Putamen (tissue), 1 donor: ENCODE measurements at regions not wholly inside any gene's neighbourhood (a gene's known extent, or its start where the extent isn't known, plus 50 kb on each side); places are given as distances from the start of the nearest gene placed in this dataset.
A peak's percentile ranks its signal among the peaks of the same experiment; 100 is the strongest.

Experiments used
- DNase-seq: peaks from one replicate; pipeline ENCODE4 v3.0.0-alpha.2; 2016; ENCODE audit warnings: low spot score

DNA sequence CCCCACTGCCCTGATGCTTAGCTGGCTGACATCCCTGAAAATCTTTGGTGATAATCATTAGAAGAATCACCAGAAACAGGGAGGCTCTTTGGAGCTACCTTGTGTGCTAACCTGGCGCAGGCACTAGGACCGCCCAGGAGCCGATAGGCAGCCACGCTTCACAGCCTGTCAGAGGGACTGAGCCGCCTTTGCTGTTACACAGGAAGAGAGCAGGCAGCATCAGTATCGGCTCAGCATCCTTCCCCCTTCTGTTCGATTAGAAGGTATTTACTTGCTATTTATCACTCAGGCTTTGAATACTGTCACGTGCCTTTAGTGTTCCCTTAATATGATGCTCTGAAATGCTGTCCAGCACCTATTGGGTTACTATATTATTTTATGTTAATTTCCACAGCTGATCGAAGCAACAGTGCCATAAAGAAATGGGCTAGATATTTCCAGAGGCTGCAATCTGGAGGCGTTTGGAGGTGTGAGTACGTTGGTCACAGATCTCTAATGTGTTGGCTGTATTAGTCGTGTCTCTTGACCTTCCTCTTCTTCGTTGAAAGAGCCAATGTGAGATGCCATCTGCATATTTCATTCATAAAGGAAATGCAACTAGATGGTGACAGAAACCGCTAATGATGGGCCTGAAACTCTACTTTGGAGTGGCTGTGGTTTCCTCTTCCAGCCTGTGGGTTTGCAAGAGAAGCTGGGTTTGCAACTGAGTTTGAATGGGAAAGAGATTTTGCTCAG is 110.4 kb upstream of the RAB27B start:
- peak; percentile 50 for DNase-seq

DNA sequence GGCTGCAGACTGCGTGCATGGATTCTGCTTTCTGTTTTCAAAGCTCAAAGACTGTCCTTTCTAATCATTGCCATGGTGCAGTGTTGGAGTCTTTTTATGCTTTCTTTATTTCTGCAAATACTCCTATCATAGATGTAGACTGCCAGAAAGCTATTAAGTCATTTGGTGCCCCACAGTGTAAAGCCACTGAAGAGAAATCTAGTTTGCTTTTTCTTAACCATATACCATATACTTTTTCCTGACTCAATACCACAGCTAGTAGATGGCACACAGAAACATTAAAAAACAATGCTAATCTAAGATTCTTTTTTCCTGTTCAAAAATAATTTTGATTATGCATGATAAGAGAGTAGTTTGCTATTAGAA is 109.9 kb upstream of the RAB27B start:
- no peak for DNase-seq

DNA sequence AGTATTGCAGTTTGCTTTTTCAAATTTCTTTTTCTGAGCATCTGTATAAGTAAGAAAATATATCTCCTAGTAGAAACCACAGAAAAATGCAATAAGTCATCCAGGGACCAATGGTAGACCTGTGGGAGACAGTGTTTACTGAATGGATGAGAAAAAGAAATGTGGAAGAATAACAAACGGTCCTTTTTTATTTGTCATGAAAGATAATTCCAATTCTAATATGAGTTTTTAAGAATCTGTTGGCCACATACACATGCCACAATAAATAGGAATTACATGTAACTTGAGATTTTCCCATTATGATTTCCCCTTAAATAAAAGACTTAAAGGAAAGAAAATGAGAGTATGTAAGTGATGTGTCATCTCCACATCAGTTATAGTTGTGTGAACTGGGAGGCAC is 107.7 kb upstream of the RAB27B start:
- no peak for DNase-seq

DNA sequence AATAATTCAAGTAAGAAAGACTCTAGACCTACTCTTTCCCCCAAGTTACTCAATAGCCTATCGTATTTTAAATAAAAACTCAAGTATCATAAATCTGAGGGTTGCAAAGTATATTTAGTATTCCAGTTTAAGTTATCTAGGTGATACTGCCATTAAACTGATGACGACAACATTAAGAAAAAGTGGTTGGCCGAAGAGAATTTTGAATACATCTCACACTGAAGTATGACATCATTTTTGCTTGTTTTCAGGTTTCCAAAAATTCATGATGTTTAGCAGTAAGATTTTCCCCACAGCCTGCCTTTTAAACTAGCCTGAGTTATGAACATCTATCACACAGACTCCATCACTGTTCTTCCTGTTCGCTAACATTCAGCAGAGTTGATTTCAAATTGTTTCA is 102.1 kb upstream of the RAB27B start:
- DNase-seq = no peak

DNA sequence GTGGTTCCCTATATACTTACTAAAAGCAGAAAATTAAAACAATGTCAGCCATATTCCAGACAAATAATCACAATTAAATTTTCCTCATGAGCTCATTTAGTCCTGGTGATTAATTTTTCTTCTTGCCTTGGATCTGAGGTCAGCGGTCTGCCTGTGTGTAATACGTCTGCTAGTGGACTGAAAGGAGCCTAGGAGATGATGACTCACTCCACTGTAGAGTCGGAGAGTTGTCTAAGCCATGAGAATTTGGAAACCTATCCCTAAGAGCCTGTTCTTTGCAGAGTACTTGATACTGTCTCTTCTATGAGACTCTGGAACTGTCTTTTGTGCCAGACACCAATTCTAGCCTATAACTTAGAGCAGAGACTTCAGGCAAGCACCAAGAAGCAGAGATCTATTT is 94.2 kb upstream of the RAB27B start:
- no peak for DNase-seq

DNA sequence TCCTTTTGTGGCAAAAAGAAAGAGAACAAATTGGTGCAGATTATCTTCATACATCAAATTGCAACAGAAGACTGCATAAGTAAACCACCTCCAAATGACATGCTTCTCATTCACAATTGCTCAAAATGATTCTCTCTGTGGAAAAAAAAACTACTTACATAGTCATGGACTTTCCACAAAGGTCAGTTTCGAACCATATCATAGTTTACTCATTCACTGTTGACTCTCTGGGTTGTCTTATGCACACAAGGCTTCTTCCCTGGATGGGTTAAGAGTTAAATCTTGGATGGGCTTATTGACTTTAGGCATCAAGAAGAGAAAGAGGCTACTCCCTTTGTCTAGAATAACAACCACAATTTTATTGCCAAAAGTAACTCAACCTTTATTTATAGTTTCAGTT is 91.3 kb upstream of the RAB27B start:
- no peak for DNase-seq

DNA sequence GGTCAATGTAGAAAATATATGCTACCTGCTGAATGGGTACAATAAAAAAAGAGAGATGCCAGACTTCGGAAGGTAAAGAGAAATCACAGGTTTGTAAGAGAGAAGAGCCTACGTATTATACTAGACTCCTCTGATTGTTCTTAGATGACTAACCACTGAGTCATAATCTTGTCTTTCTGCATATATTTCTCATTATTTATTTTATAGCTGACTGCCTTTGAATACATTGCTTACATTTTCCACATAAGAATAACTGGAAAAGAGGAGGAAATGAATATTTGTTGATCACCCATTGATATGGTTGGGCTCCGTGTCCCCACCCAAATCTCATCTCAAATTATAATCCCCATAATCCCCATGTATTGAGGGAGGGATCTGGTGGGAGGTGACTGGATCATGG is 90.3 kb upstream of the RAB27B start:
- no peak for DNase-seq

DNA sequence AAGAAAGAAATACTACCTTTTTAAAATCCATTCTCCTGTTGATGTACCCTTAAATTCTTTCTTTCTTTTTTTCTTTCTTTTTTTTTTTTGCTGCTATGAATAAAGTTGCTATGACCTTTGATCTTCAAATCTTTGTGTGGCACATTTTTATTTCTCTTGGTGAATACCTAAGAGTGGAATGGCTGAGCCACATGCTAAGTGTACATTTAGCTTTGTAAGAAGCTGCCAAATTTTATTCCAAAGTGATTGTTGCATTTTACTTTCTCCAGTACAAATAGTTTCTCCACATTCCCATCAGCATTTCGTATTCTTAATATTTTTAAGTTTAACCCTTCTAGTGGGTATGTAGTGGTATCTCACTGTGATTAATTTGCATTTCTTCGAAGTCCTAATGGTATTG is 88.8 kb upstream of the RAB27B start:
- DNase-seq = no peak

DNA sequence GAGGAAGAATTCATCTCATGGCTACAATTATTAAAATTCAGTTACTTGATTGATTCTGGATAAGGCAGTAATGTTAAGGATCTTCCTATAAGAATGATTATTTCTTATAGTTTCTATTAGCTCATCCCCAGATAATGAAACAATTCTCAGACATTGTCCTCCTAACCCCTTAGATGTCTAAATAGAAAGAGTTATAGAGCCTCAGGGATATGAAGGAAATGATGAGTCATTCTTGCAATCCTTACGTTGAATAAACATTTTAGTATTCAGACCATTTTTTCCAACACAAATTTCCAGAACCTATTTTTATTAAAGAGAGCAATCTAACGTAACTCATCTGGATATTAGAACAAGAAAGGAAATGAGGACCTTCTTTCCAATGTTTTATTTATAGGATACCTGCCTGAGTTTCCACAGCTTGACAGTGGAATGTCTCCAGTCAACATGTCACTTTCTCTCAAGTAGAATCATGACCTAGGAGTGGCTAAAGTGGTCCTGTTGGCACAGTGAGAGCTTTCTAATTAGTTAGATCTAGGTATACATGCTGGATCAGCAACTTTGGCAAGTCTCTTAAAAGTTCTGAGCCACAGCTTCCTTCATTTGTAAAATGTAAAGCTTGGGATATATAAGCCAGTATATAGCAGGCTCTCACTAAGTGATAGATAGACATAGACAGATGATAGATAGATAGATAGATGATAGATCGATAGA is 88.0 kb upstream of the RAB27B start:
- DNase-seq = no peak

DNA sequence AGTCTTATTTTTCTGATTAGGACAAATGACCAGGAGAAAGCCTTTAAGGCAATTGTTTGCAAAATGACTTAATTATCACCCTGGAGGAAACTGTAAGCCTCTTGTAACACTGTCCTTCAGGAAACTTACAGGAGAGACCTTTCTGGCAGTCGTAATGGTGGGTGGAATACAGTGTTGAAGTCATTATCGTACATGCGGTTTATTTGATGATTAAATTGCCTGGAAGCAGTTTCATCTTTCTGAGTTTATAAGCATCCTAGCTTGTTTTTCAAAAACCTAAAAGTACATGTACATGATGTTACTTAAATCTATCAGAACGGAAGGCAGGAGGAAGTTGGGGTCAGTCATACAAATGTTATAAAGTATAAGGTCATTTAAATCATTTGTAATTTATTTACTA is 86.2 kb upstream of the RAB27B start:
- DNase-seq = no peak

DNA sequence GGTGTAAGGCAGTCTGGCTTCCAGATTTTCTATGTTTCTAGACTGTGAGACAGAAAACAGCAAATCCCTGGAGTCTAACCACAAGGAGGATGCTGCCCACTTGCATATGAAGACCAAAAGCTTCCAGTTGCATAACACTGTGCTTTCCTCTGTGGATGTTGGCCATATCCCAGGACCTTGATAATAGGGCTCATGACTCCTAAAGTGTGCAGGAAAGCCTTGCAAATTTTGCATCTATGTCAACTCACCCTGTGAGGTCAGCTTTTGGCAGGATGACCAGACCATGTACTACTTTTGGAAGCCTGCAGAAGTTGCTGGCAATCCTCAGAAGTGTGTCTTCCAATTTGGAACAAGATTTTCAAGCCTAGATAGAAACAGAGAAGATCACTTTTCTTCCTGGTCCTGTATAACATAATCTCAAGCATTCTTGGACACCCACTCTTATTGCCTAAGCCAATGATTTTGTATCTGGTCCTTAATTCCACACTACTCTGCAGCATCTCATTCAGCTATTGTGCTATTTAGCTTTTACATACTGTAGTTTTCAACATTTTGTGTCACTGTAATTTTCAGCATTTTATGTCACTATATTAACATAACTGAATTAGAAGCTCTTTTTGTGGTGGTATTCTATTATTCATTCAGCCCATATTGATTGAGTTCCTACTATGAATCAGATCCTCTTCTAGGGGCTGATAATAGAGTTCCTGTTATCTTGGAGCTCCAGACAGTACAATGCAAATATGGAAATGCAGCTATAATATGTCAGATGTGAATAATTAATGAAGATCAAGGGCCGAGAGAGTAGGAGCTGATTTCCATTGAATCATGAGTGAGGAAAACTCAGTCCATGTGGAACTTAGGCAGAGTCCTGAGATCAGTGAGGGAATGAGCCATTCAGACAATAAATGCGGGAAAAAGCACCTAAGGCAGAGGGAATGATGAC is 85.3 kb upstream of the RAB27B start:
- DNase-seq = peak; percentile 2

DNA sequence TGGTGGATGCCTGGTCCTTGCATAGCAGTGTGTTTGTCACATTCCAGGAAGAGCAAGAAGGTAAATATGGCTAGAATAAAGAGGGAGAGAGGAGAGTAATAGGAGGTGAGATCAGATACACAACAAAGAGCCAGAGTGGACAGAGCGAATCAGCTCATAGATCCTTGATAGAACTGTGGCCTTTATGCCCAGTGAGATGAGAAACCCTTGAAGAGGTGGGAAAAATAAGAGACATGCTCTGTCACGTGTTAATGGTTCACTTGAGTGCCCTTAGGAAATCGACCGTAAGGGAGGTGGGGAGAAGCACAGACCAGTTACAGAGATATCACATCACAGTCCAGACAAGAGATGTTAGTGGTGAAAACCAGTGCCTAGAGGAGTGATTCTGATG is 84.7 kb upstream of the RAB27B start:
- no peak for DNase-seq

DNA sequence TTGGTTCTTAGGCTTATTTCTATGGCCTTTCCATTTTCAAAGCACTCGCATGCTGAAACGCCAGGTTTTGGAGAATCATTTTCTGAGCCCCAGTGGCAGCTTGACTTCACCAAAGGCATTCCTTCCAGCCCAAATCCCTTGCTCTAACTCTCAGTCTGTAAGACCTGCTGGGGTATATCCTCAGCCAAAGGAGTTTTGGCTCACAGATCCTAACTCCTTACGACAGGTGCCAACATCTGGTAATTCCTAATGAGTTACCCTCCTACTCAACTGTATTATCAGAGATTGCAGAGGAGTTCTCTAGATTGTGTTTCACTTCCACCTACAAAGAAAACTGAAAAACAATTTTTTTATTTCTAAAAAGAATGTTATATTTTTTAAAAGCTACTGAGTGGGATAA is 79.0 kb upstream of the RAB27B start:
- DNase-seq = no peak

DNA sequence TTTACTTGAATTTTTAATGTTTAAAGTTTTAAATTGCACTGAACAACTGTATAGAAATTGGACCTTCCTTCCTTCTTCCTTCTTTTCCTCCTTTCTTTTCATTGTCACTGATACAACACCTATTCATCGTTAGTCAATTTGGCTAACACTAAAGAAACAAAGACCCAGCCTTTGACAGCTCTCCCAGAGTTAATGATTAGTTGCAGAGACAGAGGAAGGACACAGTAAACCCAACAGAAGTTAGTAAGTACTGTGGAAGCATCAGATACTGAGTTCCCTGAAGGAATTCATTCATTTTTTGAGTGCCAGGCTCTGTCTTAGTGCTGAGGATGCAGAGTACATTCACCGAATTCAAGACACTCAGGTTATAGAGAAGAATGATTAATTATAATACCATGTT is 77.9 kb upstream of the RAB27B start:
- DNase-seq = no peak

DNA sequence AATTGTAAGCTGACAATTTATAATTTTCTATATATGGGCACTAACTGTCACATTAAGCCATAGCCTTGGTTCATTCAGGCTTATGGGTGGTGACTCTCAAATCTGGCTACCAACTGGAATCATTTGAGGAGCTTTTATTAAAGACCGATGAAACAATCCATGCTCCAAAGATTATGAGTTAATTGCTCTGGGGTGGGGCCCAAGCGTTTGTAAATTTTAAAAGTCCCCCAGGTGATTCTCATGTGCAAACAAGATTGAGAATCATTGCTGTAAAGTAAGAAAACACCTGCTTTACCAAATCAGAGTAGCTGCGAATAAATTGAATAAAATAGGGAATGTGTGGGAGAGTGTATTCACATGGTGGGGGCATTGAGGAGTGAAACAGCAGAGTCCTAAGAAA is 76.1 kb upstream of the RAB27B start:
- DNase-seq = no peak

DNA sequence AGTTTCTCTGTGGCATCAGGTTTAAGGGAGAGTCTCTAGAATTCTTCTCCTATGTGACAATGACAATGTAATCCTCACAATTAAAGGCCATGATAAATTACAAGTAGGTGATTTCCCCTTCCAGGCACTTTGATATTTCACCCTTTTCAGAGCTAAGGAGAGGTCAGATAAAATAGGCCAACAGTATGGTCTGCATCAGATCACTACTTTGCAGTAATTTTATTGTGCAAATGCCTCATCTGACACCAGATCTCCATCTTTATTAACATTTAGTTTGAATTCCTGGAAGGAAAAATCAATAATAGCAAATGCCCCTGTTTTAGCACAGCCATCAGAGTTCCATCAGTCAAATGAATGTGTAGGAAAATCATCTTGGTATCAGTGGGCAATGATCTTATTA is 72.8 kb upstream of the RAB27B start:
- no peak for DNase-seq

DNA sequence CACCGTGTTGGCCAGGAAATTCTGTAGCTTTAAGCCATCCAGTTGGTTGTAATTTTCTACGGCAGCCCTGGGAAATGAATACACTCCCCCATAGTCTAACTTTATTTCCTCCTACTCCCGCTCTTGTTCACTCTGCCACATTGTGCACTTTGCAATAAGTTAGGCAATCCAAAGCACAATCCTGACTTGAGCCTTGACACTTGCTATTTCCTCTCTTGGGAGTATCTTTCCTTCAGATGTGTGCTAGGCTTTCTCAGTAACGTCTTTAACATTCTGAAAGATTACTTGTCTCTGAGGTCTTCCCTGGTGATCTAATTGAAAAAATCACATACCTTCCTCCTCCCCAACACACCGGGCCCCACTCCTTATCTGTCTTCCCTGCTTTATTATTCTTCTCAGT is 65.9 kb upstream of the RAB27B start:
- peak; percentile 28 for DNase-seq

DNA sequence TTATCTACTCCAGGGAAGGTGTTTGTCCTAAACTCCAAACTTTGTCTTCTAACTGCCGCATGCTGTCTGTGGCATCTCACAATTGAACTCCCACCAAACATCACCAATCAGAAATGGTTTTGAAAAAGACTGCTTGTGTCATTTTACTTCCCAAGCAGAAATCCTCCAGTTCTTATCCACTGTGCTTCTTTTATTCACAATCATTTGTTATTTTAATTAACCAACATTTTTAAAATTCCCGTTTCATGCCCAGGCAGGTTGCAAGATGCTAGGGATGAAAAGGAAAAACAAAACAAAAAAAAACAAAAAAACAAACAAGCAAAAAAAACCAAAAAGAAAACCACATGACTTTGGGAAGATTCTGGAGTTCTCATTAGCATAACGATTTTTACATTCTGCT is 63.5 kb upstream of the RAB27B start:
- DNase-seq = no peak

DNA sequence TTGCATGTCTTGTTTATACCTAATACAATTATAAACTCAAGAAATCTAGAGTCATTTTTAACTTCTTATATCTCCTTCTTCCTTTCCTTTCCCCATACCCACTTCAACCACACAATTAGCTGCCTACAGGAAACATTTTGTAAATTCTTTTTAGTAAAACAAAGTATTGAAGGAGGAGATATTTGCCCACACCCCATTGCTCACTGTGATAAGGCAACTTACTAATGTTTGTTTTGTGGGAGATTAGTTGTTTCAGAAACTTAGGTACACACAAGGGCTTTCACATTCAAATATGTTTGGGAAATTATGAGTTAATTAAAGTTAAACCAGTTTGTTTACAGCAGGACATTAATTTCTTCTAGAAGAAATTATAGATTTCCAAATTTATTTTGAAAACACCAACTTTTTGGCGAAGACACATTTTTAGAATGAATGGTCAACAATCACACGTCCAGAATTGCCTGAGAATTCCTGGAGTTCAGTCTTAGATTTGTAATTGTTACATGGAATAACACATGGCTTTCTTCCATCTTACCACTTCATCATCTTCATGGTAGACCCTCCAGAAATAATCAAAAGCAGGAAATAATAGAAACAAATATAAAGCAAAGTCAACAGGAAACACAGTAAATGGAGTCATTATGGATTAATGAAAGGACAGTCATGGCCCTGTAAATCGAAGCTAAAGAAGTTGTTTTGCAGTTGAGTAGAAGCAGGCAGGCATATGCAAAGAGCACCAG is 62.5 kb upstream of the RAB27B start:
- DNase-seq = no peak

DNA sequence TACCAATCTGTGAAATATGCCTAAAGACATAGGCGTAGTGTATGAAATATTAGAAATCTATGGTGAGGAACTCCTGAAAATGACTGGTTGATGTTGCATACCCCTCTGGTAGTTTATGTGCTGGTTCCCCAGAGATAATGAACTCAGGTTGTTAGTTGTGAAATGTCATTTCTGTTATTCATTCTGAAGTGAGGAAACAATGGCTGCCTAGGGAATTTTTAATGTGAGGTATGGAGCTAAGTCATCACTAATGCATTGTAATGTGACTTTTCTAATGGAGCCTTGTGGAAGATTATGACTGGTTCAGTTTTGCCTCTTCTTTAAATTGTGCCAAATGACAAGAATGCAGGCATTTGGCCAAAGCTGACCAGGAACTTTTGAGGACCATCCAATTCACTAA is 61.6 kb upstream of the RAB27B start:
- DNase-seq = no peak

DNA sequence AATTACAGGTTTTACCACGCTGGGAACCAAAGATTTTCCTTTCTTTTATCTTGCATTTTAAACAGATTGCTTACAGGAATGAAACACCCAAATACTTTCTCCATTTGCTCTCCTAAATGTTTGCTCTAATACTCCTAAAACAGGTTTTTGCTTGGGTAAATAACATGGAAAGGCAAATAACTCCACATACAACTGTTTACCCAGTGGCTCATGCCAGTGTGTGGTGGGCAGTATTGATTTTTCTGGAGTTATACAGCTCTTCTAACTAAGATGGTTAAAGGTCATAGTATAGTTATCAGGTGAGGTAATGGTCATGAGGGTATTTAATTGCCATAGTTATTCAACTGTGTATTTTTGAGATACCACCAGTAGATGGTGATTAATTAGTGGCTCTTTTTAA is 61.2 kb upstream of the RAB27B start:
- DNase-seq = no peak
